HG02571 (cell line): ENCODE measurements at regions not wholly inside any gene's neighbourhood (a gene's known extent, or its start where the extent isn't known, plus 50 kb on each side); places are given as distances from the start of the nearest gene placed in this dataset.

Source experiments
- ATAC-seq: cut with Tn5 transposase; IDR thresholded peaks from one replicate; pipeline ENCODE4 v1.9.1; 2021; ENCODE audit warnings: mild to moderate bottlenecking, moderate library complexity; ENCODE audit not compliant: unreplicated experiment

- no peak for ATAC-seq
Measured at GRCh38 chr2:42888321-42889245, 96.2 kb upstream of the HAAO start.

DNA sequence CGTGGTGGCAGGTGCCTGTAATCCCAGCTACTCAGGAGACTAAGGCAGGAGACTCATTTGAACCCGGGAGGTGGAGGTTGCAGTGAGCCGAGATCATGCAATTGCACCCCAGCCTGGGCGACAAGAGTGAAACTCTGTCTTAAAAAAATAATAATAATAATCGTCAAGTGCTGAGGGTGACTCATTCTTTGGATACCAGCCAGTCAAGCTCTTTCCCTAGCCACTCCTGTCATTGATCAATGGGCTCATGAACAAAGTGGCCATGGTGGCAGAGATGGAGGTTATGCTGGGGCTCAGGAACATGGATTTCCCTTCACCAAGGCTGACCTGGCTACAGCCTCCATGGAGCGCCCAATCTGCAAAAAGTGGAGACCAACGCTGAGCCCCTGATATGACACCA lies 94.5 kb upstream of the HAAO start:
- ATAC-seq: no peak

DNA sequence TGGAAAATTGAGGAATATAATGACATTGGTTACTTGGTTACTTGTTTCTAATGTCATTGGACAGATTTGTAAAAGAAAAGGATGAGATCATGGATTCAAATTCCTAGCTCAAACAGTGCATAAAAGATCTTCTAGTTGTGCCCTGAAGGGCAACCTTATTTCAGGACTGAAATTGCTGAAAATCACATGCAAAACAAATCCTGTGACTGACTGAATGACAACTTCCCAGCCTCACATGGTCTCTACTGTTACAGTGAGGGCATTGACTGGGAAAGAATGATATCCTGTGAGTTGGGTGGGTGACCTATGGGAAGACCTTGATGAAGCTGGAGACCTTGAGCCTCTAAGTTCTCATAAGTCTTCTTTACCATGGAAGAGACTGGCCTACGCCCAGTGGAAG lies 90.4 kb upstream of the HAAO start:
- no peak for ATAC-seq

DNA sequence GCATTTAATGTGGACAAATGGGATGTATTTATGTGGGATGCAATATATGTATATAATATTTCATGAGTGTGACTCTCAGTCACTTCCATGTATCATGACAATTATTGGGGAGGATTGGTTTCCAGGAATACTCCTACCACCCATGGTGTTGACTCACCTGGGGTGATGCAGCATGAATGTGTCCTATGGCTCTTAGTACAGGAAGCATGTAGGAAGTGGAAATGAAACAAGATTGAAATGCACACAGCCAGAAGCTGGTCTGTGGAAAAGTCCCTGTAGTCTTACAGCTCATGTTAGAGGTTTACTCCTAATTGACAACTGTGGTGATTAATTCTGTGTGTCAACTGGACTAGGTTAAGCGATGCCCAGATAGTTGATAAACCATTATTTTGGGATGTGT lies 89.3 kb upstream of the HAAO start:
- ATAC-seq: no peak

DNA sequence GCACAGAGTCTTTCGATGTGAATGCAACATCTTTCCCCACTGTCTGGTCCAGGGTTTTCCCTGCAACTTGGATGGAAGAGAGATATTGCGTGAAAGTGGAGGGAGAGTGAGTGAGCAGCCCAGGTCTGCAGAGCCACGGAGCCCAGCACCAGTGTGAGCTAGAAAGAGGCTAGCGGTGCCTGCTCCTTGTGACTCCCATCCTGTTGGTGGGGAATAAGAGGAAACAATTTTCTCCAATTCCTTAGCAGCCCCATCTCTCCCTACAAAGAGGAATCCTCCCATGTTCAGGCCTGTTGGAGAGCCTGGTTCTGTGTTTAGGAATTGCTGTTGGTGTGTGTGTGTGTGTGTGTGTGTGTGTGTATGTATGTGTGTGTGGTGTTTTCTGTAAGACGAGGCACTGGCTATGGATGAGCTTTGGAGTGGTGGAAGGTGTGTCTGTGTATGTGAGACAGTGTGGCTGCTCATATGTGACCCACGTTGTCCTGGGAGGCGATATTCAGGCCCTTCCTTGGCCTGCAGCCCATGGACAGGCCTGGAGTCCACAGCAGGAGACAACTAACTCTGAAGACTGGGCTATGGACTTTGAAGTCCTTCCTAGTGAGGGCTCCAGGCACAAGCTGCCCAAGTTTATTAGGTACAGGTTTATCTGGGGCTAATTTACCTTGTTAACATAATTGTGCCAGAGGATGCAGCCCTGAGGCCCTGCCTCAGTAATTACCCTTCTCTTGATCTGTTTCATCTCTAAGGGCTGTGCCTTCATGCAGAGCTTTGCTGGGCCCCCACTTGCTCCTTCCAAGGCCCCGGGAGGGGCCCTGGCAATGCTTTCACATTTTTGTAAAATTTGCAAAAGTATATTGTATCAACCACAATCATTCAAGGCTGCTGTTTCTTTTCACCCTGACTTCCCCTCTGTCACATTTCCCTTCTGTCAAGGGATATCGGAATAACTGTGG lies 88.6 kb upstream of the HAAO start:
- no peak for ATAC-seq

DNA sequence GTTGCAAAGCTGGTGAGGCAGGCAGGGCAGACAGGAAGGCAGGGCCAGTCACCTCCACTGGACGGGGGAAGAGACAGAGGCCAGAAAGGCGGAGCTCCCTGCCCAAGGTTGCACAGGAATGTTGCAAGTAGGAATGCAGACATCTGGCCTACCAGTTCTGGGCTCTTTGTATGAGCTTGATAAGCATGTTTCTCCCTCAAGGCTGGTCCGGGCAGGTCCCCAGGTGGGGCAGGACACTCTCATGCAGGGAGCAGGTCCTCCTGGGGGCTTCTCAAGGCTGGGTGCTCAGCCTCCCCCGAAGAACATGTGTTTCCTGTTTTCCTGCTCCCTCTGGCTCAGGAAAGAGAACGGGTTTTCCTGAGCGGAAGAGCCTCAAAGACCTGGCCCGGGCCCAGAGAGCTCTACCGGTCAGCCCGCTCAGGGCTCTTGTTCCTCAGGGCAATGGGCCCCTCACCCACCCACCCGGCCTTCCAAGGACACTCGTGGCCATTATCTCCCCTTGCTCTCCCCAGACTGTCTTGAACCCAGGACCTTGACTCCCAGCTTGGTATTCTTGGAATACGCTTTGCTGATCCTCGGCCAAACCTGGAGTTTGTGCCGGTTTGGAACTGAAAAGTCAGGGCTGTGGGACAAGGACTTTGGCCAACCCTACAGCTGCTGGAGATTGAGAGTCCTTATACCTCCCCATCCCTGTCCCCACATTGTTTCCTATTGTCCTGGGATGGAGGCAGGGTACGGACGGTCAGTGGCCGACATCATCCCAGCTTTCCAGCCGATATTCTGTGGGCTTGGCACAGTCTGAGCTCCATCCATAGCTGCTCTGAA lies 87.7 kb upstream of the HAAO start:
- no peak for ATAC-seq

GRCh38 chr2:42879121-42879705 lies 86.8 kb upstream of the HAAO start:
- no peak for ATAC-seq

DNA sequence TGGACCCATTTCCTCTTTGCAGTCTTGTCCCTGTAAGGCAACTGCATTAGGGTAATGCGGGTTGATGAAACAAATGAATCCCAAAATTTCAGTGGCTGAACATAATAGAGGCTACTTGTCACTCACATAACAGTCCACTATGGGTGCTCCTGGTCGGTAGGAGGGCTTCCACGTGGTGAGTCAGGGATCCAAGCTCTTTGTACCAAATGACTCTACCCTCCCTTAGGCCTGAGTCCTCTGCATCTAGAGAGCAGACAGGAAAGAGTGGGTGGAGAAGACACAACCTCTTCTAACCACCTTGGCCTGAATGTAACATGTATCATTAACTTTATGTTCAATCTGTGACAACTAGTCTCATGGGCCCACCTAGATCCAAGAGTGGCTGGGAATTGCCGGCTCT lies 86.2 kb upstream of the HAAO start:
- peak; percentile 67 for ATAC-seq

DNA sequence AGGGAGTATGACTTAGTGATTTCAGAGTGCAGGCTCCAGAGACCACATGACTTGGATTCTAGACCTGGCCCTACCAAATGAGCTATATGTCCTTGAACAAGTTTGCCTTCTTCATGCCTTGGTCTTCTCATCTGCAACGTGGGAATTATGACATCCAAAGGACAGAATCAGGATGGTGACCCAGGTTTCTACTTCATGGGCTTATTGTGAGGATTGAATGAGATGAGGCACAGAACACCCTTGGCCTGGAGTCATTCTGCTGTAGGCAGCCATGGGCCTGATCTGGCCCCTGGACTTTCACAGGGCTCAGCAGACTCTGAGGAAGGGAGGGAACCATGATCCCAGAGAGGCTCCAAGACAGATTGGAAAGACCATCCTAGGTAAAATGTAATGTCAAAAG lies 85.6 kb upstream of the HAAO start:
- ATAC-seq: no peak

- ATAC-seq: no peak
Measured at GRCh38 chr2:42877511-42877910, 85.1 kb upstream of the HAAO start.

DNA sequence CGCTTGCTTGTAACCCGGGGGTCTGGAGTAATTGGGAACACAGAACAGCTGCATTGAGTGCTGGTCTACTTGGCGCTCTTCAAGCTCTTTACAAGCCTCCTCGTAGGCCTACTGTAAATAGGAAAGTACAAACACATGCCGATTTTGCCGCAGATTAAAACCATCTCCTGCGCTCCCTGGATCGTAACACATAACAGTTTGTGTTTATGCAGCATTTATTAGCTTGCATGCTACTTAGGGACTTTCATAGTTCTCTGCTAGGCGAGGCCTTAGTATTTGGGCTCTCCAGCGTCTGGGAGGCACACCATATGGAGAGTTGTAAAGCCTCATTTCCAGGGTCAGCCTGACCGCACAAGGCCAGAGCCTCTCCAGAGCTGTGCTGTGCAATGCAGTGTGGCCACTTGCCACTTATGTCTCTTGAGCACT lies 84.0 kb upstream of the HAAO start:
- no peak for ATAC-seq

GRCh38 chr2:42875880-42876279 lies 83.5 kb upstream of the HAAO start:
- no peak for ATAC-seq

- no peak for ATAC-seq
Measured at GRCh38 chr2:42874949-42875801, 82.8 kb upstream of the HAAO start.

GRCh38 chr2:42872721-42873120 lies 80.3 kb upstream of the HAAO start:
- ATAC-seq: no peak

DNA sequence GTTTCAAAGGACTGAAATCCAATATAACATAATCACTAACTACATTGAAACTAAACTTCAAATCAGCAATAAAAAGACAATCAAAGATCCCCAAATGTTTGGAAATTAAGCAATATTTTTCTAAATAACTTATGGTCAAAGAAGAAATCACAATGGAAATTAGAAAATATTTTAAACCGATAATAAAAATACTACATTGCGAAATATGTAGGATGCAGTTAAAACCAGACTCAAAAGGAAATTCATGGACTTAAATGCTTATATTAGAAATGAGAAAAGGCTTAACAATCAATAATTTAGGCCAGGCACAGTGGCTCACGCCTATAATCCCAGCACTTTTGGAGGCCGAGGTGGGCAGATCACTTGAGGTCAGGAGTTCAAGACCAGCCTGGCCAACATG lies 79.0 kb upstream of the HAAO start:
- ATAC-seq: no peak

- ATAC-seq: no peak
Measured at GRCh38 chr2:42868874-42869273, 76.5 kb upstream of the HAAO start.

- ATAC-seq: no peak
Measured at GRCh38 chr2:42868096-42868495, 75.7 kb upstream of the HAAO start.

- ATAC-seq: no peak
Measured at GRCh38 chr2:42867093-42868065, 75.0 kb upstream of the HAAO start.
